Lower leg skin (tissue), 4 donors: ENCODE measurements at regions not wholly inside any gene's neighbourhood (a gene's known extent, or its start where the extent isn't known, plus 50 kb on each side); places are given as distances from the start of the nearest gene placed in this dataset.

Experiments
- DNase-seq, 2 donors: peaks; one replicate each; pipeline ENCODE4 v3.0.0-alpha.2; 2019; ENCODE audit warnings: low spot score in 2 of 2
- H3K4me3 ChIP-seq: fragments of 200-600 bp; sonication (generic); 2 replicates; pipeline ENCODE4 v1.5.1; 2017; ENCODE audit warnings: mild to moderate bottlenecking, low read depth; ENCODE audit not compliant: poor library complexity, severe bottlenecking
- POLR2A ChIP-seq, 2 donors: fragments of 450-650 bp; IDR thresholded peaks; one replicate each; pipeline ENCODE4 v1.6.1; 2016 to 2017; ENCODE audit warnings: antibody characterized with exemption in 2 of 2, mild to moderate bottlenecking in 1 of 2, moderate library complexity in 1 of 2
- WGBS, 2 donors: methylation state at CpG; one replicate each; pipeline ENCODE4 v1.1.5; 2018; 5-methylcytosine and 5-hydroxymethylcytosine counted together
- intact Hi-C: fragments of 100-400 bp; cut with DNase I; formaldehyde crosslinking; loops from one replicate; pipeline ENCODE4 v1.15.0; 2023; ENCODE audit warnings: low total_unique reads
- TF ChIP-seq, protein P1 (sequence below), 3 donors: fragments of 450-650 bp; IDR thresholded peaks; one replicate each; pipeline ENCODE4 v1.5.1; 2016; ENCODE audit warnings: antibody characterized with exemption in 3 of 3, mild to moderate bottlenecking in 3 of 3, moderate library complexity in 2 of 3

DNA sequence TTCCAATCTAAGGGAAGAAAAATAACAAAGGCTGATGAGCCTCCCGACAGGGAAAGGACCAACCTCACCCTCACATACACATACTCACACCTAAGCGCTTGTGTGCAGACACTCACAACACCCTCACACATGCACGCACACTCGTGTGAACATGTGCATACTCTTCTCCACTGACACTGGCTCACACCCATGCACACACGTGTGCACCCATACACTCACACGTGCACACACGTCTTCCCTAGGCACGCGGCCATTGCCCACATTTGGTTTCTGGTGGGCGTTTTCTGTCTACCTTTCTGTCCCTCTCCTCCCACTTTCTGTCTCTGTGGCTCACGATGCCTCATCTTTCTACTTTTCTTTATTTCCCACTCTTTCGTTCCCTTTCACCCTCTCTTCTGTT is 169.7 kb upstream of the MVB12B start:
- WGBS, 2 donors = 84 to 88% methylated on average over 12 of the region's 12 CpGs
- intact Hi-C loops = no loop called here
- no peak overlapping the region for H3K4me3 ChIP-seq
- peak in 1 of 2 donors; percentile 50 for DNase-seq
- TF ChIP-seq POLR2A (IDR thresholded peaks at IDR 0.05) = no peak
- TF ChIP-seq, protein P1, sequence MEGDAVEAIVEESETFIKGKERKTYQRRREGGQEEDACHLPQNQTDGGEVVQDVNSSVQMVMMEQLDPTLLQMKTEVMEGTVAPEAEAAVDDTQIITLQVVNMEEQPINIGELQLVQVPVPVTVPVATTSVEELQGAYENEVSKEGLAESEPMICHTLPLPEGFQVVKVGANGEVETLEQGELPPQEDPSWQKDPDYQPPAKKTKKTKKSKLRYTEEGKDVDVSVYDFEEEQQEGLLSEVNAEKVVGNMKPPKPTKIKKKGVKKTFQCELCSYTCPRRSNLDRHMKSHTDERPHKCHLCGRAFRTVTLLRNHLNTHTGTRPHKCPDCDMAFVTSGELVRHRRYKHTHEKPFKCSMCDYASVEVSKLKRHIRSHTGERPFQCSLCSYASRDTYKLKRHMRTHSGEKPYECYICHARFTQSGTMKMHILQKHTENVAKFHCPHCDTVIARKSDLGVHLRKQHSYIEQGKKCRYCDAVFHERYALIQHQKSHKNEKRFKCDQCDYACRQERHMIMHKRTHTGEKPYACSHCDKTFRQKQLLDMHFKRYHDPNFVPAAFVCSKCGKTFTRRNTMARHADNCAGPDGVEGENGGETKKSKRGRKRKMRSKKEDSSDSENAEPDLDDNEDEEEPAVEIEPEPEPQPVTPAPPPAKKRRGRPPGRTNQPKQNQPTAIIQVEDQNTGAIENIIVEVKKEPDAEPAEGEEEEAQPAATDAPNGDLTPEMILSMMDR (IDR thresholded peaks at IDR 0.05) = no peak

DNA sequence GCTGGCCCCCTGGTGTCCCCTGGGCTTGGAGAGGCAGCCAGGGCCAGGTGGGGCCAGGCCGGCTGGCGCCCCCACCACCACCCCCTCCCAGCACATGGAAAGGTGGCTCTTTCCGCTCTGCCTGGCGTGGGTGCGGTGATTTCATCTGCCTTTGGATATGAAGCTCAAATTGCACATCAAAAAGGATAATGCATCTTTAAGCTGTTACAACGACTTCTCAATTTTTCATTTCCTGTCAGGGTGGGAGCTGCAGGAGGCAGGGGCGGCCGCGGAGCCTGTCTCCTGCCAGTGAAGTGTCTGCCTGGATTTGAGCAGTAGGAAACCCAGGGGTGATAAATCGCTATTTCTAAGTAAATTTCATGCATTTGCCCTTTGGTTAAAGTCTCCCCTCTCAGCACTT is 169.2 kb upstream of the MVB12B start:
- no peak overlapping the region for H3K4me3 ChIP-seq
- DNase-seq = peak in 1 of 2 donors; percentile 39
- intact Hi-C loops = no loop called here
- WGBS, 2 donors = 18 to 27% methylated on average over 10 of the region's 10 CpGs
- TF ChIP-seq POLR2A (IDR thresholded peaks at IDR 0.05) = no peak
- TF ChIP-seq, protein P1 (IDR thresholded peaks at IDR 0.05) = no peak

DNA sequence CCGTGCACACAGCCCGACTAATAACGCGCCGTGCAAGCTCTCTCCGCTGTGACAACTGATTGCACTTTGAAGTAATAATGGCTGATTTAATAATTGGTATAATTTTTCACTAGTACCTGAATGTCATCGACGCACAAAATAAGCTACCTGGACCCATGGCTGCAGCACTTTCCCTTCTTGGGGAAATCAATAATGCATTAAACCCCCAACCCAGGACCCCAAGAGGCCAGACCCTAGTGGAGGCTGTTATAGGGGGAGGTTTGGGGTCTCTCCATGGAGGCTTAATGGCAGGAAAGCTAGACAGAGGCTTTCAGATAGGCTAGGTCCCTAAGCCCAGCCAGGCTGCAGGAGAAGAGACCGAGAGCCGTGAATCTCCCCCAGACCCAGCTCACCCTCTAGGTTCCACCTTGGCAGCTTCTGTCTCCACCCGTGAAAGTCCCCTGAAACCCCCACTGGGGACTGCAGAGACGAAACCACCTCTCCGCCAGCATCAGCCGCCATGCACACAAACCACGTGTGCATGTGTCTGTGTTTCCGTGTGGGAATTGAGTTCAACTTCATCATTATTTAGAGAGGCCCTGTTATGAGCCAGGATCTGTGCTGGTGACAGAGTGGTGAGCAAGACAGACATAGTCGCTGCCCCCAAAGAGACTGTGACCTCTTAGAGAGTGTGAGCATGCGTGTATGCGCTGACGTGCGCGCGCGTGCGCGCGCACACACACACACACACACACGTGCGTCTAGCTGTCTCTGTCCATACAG is 168.6 kb upstream of the MVB12B start:
- TF ChIP-seq, protein P1 (IDR thresholded peaks at IDR 0.05) = no peak
- TF ChIP-seq POLR2A (IDR thresholded peaks at IDR 0.05) = no peak
- DNase-seq = peak; percentile 7 to 61
- WGBS, 2 donors = 72 to 74% methylated on average over 29 of the region's 29 CpGs
- intact Hi-C loops = no loop called here
- no peak overlapping the region for H3K4me3 ChIP-seq

DNA sequence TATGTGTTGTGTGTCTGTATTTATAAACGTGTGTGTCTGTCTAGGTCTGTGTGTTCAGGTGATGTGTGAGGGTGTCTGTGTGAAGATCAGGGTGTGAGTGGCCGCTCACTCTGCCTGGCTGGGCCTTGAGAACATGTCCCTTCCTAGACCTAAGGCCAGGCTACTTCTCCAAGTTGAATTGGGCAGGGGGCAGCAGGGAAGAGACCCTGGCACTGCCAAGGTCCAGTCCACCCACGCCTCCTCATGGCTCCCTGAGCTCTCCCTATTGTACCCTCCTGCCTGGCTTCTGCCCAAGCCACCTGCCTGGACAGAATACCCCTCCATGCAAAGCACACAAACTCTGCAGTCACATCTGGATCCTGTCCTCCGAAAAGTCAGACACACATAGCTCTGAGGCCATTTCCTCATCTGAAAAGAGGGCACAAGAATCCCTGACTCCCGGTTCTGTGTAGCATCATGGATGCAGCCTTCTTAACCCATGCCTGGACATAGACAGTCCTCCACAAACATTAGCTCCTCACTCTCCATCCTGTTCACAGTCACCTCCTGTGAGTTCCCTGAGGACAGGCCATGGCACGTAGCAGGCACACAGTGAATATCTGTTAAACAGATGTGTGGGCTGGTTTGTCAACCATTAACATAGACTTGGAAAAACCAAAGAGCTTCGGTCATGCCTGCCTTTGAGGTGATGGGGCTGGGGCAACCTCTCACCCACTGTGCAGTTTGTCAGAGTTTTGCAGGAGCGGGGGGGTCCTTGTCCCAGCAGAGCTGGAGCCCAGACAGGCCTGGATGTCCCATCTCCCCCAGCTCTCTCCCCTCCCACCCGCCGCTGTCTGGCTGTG is 167.8 kb upstream of the MVB12B start:
- peak; percentile 7 to 75 for DNase-seq
- H3K4me3 ChIP-seq = no peak overlapping the region
- 71 to 75% methylated on average over 10 of the region's 10 CpGs for WGBS, 2 donors
- TF ChIP-seq, protein P1 (IDR thresholded peaks at IDR 0.05) = no peak
- TF ChIP-seq POLR2A (IDR thresholded peaks at IDR 0.05) = no peak
- intact Hi-C loops = no loop called here

DNA sequence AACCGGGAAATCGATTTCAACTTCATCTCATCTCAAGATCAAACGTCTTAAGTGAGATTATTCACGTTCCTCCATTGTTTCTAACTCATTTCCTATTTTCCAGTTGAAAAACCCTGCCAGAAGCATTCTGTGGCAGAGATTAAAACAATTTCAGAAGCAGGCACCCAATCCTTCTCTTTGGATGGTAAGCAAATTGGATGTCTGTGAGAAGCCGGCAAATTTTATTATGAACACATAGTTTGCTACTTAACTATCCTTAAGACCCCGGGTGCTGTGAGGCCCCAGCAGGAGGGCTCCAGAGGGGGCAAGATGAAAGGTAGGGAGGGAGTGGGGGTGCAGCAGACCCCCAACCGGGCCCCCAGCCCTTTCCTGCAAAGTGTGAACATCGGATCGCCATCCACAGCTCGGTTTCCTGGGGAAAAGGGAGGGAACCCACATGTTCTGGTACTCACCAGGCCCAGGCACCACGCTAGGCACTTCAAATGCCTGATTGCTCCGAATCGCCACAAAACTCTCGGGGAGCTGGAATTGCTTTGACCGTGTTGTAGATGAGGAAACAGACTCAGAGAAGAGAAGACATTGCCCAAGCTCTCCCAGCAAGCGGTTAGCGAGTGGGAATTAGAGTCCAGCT is 167.1 kb upstream of the MVB12B start:
- 69 to 70% methylated on average over 17 of the region's 17 CpGs for WGBS, 2 donors
- no peak overlapping the region for H3K4me3 ChIP-seq
- intact Hi-C loops = no loop called here
- TF ChIP-seq, protein P1 (IDR thresholded peaks at IDR 0.05) = no peak
- TF ChIP-seq POLR2A (IDR thresholded peaks at IDR 0.05) = no peak
- peak; percentile 8 to 60 for DNase-seq
